Osteocyte (in vitro differentiated cells): ENCODE measurements at regions not wholly inside any gene's neighbourhood (a gene's known extent, or its start where the extent isn't known, plus 50 kb on each side); places are given as distances from the start of the nearest gene placed in this dataset.

Source experiments
- DNase-seq: peaks from one replicate; pipeline ENCODE4 v3.0.0; 2021; ENCODE audit warnings: mixed read lengths; ENCODE audit not compliant: unreplicated experiment; ENCODE audit errors: extremely low spot score
- H3K27ac Mint-ChIP-seq: one replicate; pipeline ENCODE4 v1.8.0; 2021; ENCODE audit warnings: mild to moderate bottlenecking, mixed read lengths; ENCODE audit not compliant: unreplicated experiment
- H3K27me3 Mint-ChIP-seq: one replicate; pipeline ENCODE4 v1.8.0; 2021; ENCODE audit warnings: mixed read lengths; ENCODE audit not compliant: unreplicated experiment
- H3K36me3 Mint-ChIP-seq: one replicate; pipeline ENCODE4 v1.8.0; 2021; ENCODE audit warnings: mixed read lengths; ENCODE audit not compliant: unreplicated experiment
- H3K4me1 Mint-ChIP-seq: one replicate; pipeline ENCODE4 v1.8.0; 2021; ENCODE audit warnings: mixed read lengths; ENCODE audit not compliant: unreplicated experiment
- H3K4me3 Mint-ChIP-seq: one replicate; pipeline ENCODE4 v1.8.0; 2021; ENCODE audit warnings: mild to moderate bottlenecking, moderate library complexity, mixed read lengths; ENCODE audit not compliant: unreplicated experiment
- H3K9me3 Mint-ChIP-seq: one replicate; pipeline ENCODE4 v1.8.0; 2021; ENCODE audit warnings: mixed read lengths; ENCODE audit not compliant: unreplicated experiment
- CTCF ChIP-seq: fragments of 200-600 bp; sonication (generic); IDR thresholded peaks from 2 replicates; pipeline ENCODE4 v1.5.0; 2021; ENCODE audit warnings: antibody characterized with exemption, mild to moderate bottlenecking, moderate library complexity

- peaks cover 5% of the 10 kb centered on the region for H3K9me3 Mint-ChIP-seq
- no peaks in the 10 kb centered on the region for H3K36me3 Mint-ChIP-seq
- no peak for DNase-seq
- no peak for TF ChIP-seq CTCF
- H3K4me3 Mint-ChIP-seq, result no peak overlapping the region
- peaks cover 11% of the 10 kb centered on the region for H3K4me1 Mint-ChIP-seq
- H3K27me3 Mint-ChIP-seq, result no peaks in the 10 kb centered on the region
- no peak overlapping the region for H3K27ac Mint-ChIP-seq
Measured at GRCh38 chr4:20338841-20339240, 87.1 kb downstream of the SLIT2 start.

- Mint-ChIP-seq H3K27me3 (no peaks in the 10 kb centered on the region), H3K36me3 (no peaks in the 10 kb centered on the region), H3K27ac (no peak overlapping the region), H3K9me3 (peaks cover 5% of the 10 kb centered on the region), H3K4me1 (peaks cover 11% of the 10 kb centered on the region), H3K4me3 (no peak overlapping the region)
- no peak for DNase-seq
- TF ChIP-seq CTCF, result no peak
Measured at GRCh38 chr4:20341134-20341738, 89.5 kb downstream of the SLIT2 start.

- Mint-ChIP-seq H3K4me1 (no peaks in the 10 kb centered on the region), H3K27ac (no peak overlapping the region), H3K9me3 (no peaks in the 10 kb centered on the region), H3K36me3 (no peaks in the 10 kb centered on the region), H3K27me3 (no peaks in the 10 kb centered on the region), H3K4me3 (no peak overlapping the region)
- no peak for DNase-seq
- no peak for TF ChIP-seq CTCF
Measured at GRCh38 chr4:20347531-20347930, 95.8 kb downstream of the SLIT2 start.

GRCh38 chr4:20348411-20348810 lies 96.7 kb downstream of the SLIT2 start:
- no peak for DNase-seq
- TF ChIP-seq CTCF, result no peak
- peaks cover 4% of the 10 kb centered on the region for H3K4me1 Mint-ChIP-seq
- no peaks in the 10 kb centered on the region for H3K36me3 Mint-ChIP-seq
- H3K4me3 Mint-ChIP-seq, result no peak overlapping the region
- no peak overlapping the region for H3K27ac Mint-ChIP-seq
- no peaks in the 10 kb centered on the region for H3K9me3 Mint-ChIP-seq
- no peaks in the 10 kb centered on the region for H3K27me3 Mint-ChIP-seq

- TF ChIP-seq CTCF, result no peak
- Mint-ChIP-seq H3K36me3 (no peaks in the 10 kb centered on the region), H3K27ac (no peak overlapping the region), H3K4me1 (peaks cover 24% of the 10 kb centered on the region), H3K4me3 (no peak overlapping the region), H3K27me3 (no peaks in the 10 kb centered on the region), H3K9me3 (no peaks in the 10 kb centered on the region)
- DNase-seq, result no peak
Measured at GRCh38 chr4:20351360-20352162, 99.9 kb downstream of the SLIT2 start.
